ENCODE measurements at regions not wholly inside any gene's neighbourhood (a gene's known extent, or its start where the extent isn't known, plus 50 kb on each side); places are given as distances from the start of the nearest gene placed in this dataset.

- Mint-ChIP-seq H3K4me3 (no peak overlapping the region), H3K27me3 (ENCODE audit: low read depth, poor library complexity) (peaks cover 4% of the 10 kb centered on the region), H3K9me3 (no peaks in the 10 kb centered on the region), H3K4me1 (peaks cover 30% of the 10 kb centered on the region), H3K27ac (peak overlapping the region; percentile 65), H3K36me3 (ENCODE audit: low read depth) (no peaks in the 10 kb centered on the region)
- TF ChIP-seq, protein P1, sequence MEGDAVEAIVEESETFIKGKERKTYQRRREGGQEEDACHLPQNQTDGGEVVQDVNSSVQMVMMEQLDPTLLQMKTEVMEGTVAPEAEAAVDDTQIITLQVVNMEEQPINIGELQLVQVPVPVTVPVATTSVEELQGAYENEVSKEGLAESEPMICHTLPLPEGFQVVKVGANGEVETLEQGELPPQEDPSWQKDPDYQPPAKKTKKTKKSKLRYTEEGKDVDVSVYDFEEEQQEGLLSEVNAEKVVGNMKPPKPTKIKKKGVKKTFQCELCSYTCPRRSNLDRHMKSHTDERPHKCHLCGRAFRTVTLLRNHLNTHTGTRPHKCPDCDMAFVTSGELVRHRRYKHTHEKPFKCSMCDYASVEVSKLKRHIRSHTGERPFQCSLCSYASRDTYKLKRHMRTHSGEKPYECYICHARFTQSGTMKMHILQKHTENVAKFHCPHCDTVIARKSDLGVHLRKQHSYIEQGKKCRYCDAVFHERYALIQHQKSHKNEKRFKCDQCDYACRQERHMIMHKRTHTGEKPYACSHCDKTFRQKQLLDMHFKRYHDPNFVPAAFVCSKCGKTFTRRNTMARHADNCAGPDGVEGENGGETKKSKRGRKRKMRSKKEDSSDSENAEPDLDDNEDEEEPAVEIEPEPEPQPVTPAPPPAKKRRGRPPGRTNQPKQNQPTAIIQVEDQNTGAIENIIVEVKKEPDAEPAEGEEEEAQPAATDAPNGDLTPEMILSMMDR (IDR thresholded peaks at IDR 0.05): no peak
- no peak for DNase-seq
These were observed 100.8 kb upstream of the TPM1 start for GRCh38 chr15:62941699-62942098.

- H3K9me3 Mint-ChIP-seq: no peaks in the 10 kb centered on the region
- TF ChIP-seq, protein P1 (IDR thresholded peaks at IDR 0.05): no peak
- H3K27me3 Mint-ChIP-seq (ENCODE audit: low read depth, poor library complexity): peaks cover 4% of the 10 kb centered on the region
- no peaks in the 10 kb centered on the region for H3K36me3 Mint-ChIP-seq (ENCODE audit: low read depth)
- H3K4me3 Mint-ChIP-seq: no peak overlapping the region
- H3K27ac Mint-ChIP-seq: no peak overlapping the region
- H3K4me1 Mint-ChIP-seq: peaks cover 30% of the 10 kb centered on the region
- no peak for DNase-seq
These were observed 100.1 kb upstream of the TPM1 start for GRCh38 chr15:62942428-62942827.

- no peak for DNase-seq
- Mint-ChIP-seq H3K27ac (no peak overlapping the region), H3K4me1 (peaks cover 28% of the 10 kb centered on the region), H3K36me3 (ENCODE audit: low read depth) (no peaks in the 10 kb centered on the region), H3K4me3 (no peak overlapping the region), H3K9me3 (no peaks in the 10 kb centered on the region), H3K27me3 (ENCODE audit: low read depth, poor library complexity) (peaks cover 12% of the 10 kb centered on the region)
- TF ChIP-seq, protein P1 (IDR thresholded peaks at IDR 0.05): no peak
These were observed 97.5 kb upstream of the TPM1 start for GRCh38 chr15:62945063-62945462.

DNA sequence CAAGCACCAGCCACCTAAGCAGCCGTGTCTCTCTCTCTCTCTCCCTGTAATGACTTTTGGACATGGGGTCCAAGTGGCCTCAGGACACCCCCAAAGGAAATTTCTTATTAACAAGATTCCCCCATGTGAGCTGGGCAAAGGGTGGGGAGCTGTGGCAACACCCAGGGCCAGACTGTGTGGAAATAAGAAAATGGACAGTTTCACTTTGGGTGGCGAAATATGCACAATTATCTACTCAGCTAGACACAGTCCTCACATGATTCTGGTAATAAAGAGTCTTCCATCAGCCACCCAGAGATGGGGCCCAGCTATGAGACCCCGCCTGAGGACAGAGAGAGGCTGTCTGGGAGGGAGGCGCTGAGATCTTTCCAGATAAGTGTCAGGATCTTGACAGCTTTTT lies 96.8 kb upstream of the TPM1 start:
- Mint-ChIP-seq H3K9me3 (no peaks in the 10 kb centered on the region), H3K27ac (no peak overlapping the region), H3K36me3 (ENCODE audit: low read depth) (no peaks in the 10 kb centered on the region), H3K4me3 (no peak overlapping the region), H3K4me1 (peaks cover 27% of the 10 kb centered on the region), H3K27me3 (ENCODE audit: low read depth, poor library complexity) (peaks cover 18% of the 10 kb centered on the region)
- no peak for DNase-seq
- TF ChIP-seq, protein P1 (IDR thresholded peaks at IDR 0.05): no peak

DNA sequence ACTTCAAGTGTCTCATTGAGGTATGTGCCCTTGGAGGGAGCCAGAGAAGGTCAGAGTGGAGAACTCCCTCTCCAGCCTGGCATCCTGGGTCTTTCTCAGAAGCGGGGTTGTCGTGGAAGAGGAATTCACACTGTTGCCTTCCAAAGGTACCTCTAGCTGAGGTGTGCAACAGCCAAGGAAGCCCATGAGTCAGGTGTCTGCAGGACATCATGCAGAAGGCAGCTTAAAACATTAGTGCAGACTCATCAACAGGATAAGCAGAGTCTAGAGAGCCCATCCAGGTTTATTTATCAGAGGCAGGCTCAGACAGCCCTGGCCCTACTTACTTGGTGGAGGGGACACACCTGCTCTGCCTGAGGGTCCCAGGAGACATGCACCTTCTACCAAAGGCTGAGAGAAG lies 95.6 kb upstream of the TPM1 start:
- Mint-ChIP-seq H3K9me3 (no peaks in the 10 kb centered on the region), H3K27ac (no peak overlapping the region), H3K36me3 (ENCODE audit: low read depth) (no peaks in the 10 kb centered on the region), H3K4me3 (no peak overlapping the region), H3K4me1 (peaks cover 16% of the 10 kb centered on the region), H3K27me3 (ENCODE audit: low read depth, poor library complexity) (peaks cover 19% of the 10 kb centered on the region)
- TF ChIP-seq, protein P1 (IDR thresholded peaks at IDR 0.05): no peak
- no peak for DNase-seq

DNA sequence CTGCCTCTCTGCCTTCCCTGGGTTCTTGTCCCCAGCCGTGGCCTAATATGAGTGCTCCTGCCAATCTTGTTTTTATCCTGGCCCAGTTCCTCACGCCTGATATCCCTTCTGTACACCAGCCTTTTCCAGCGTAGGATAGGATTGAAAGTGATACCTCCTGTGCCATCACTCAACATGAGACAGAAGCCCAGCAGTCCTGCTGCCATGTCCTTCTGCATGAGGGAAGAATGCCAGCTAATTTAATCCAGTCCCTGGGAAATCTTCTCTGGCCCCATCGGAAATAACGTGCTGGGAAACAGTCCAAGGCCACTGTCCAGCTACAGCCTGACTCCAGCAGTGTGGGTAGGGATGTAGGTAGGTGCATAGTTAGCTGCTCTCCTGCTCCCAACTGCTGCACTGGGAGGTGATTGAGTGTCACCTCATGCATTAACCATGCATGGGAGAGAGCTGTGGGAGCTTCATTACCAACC lies 92.0 kb upstream of the TPM1 start:
- TF ChIP-seq, protein P1 (IDR thresholded peaks at IDR 0.05): no peak
- Mint-ChIP-seq H3K27ac (no peak overlapping the region), H3K27me3 (ENCODE audit: low read depth, poor library complexity) (peaks cover 29% of the 10 kb centered on the region), H3K4me3 (no peak overlapping the region), H3K4me1 (peaks cover 7% of the 10 kb centered on the region), H3K36me3 (ENCODE audit: low read depth) (no peaks in the 10 kb centered on the region), H3K9me3 (peaks cover 11% of the 10 kb centered on the region)
- no peak for DNase-seq
